Ovary (tissue), 3 donors: ENCODE measurements at regions not wholly inside any gene's neighbourhood (a gene's known extent, or its start where the extent isn't known, plus 50 kb on each side); places are given as distances from the start of the nearest gene placed in this dataset.

Experiments used
- POLR2A ChIP-seq: fragments of 450-650 bp; IDR thresholded peaks from one replicate; pipeline ENCODE4 v1.6.1; 2017; ENCODE audit warnings: antibody characterized with exemption, mild to moderate bottlenecking, moderate library complexity
- TF ChIP-seq, protein P1 (sequence below), 3 donors: fragments of 450-650 bp in 2 of 3; fragments of 200-600 bp in 1 of 3; IDR thresholded peaks; one replicate each; pipeline versions ENCODE4 v1.5.1 to v1.8.0; 2016 to 2022; ENCODE audit warnings: antibody characterized with exemption in 3 of 3, mild to moderate bottlenecking in 1 of 3
- donor health status: DM: no; HTN: no; CAD: no.

- TF ChIP-seq, protein P1, sequence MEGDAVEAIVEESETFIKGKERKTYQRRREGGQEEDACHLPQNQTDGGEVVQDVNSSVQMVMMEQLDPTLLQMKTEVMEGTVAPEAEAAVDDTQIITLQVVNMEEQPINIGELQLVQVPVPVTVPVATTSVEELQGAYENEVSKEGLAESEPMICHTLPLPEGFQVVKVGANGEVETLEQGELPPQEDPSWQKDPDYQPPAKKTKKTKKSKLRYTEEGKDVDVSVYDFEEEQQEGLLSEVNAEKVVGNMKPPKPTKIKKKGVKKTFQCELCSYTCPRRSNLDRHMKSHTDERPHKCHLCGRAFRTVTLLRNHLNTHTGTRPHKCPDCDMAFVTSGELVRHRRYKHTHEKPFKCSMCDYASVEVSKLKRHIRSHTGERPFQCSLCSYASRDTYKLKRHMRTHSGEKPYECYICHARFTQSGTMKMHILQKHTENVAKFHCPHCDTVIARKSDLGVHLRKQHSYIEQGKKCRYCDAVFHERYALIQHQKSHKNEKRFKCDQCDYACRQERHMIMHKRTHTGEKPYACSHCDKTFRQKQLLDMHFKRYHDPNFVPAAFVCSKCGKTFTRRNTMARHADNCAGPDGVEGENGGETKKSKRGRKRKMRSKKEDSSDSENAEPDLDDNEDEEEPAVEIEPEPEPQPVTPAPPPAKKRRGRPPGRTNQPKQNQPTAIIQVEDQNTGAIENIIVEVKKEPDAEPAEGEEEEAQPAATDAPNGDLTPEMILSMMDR (IDR thresholded peaks at IDR 0.05), result no peak
- no peak for TF ChIP-seq POLR2A
These were observed 205.1 kb upstream of the CTSO start for GRCh38 chr4:156158747-156159146.
